SK-N-SH treated with all-trans-retinoic acid at 6 μM for 48 hours (cell line): ENCODE measurements at regions not wholly inside any gene's neighbourhood (a gene's known extent, or its start where the extent isn't known, plus 50 kb on each side); places are given as distances from the start of the nearest gene placed in this dataset.
A peak's percentile ranks its signal among the peaks of the same experiment; 100 is the strongest.

Experiments used
- ATAC-seq: fragments of 200-7000 bp; cut with Tn5 transposase; 3 replicates; pipeline ENCODE4 v1.9.1; 2020; ENCODE audit warnings: mild to moderate bottlenecking, moderate library complexity
- ARNTL ChIP-seq: fragments of 450-650 bp; formaldehyde crosslinking; IDR thresholded peaks from 2 replicates; pipeline ENCODE4 v1.5.0; 2020; ENCODE audit warnings: low read depth, mild to moderate bottlenecking, moderate library complexity, borderline replicate concordance
- BACH2 ChIP-seq: fragments of 250-450 bp; sonication (Bioruptor Pico); IDR thresholded peaks from 2 replicates; pipeline ENCODE4 v1.9.0; 2021; ENCODE audit warnings: mild to moderate bottlenecking, borderline replicate concordance
- CSDC2 ChIP-seq: fragments of 250-450 bp; sonication (Bioruptor Pico); IDR thresholded peaks from 2 replicates; pipeline ENCODE4 v1.5.0; 2020; ENCODE audit warnings: mild to moderate bottlenecking, moderate library complexity
- ESRRG ChIP-seq: fragments of 250-450 bp; sonication (Bioruptor Pico); IDR thresholded peaks from 2 replicates; pipeline ENCODE4 v1.6.1; 2021; ENCODE audit warnings: mild to moderate bottlenecking
- GLIS3 ChIP-seq: fragments of 250-450 bp; sonication (Bioruptor Pico); IDR thresholded peaks from 2 replicates; pipeline ENCODE4 v1.5.0; 2020; ENCODE audit warnings: mild to moderate bottlenecking, moderate library complexity
- ISL1 ChIP-seq: fragments of 250-450 bp; sonication (Bioruptor Pico); IDR thresholded peaks from 2 replicates; pipeline ENCODE4 v2.1.2; 2022; ENCODE audit warnings: mild to moderate bottlenecking, moderate library complexity
- OSR1 ChIP-seq: fragments of 250-450 bp; sonication (Bioruptor Pico); IDR thresholded peaks from 2 replicates; pipeline ENCODE4 v1.8.0; 2022; ENCODE audit warnings: moderate library complexity, mild to moderate bottlenecking, inconsistent platforms
- PATZ1 ChIP-seq: fragments of 250-450 bp; sonication (Bioruptor Pico); IDR thresholded peaks from 2 replicates; pipeline ENCODE4 v1.8.0; 2020; ENCODE audit warnings: mild to moderate bottlenecking, moderate library complexity, borderline replicate concordance
- PPARA ChIP-seq: fragments of 250-450 bp; sonication (Bioruptor Pico); IDR thresholded peaks from 2 replicates; pipeline ENCODE4 v1.5.0; 2020; ENCODE audit warnings: mild to moderate bottlenecking, borderline replicate concordance
- RARB ChIP-seq: fragments of 250-450 bp; sonication (Bioruptor Pico); IDR thresholded peaks from 2 replicates; pipeline ENCODE4 v1.8.0; 2021; ENCODE audit warnings: mild to moderate bottlenecking, moderate library complexity
- SNAI2 ChIP-seq: fragments of 250-450 bp; sonication (Bioruptor Pico); IDR thresholded peaks from 2 replicates; pipeline ENCODE4 v1.5.0; 2020; ENCODE audit warnings: mild to moderate bottlenecking, moderate library complexity
- TCF4 ChIP-seq: fragments of 250-450 bp; sonication (Bioruptor Pico); IDR thresholded peaks from 2 replicates; pipeline ENCODE4 v1.8.0; 2021; ENCODE audit warnings: mild to moderate bottlenecking, moderate library complexity, borderline replicate concordance
- TOX ChIP-seq: fragments of 250-450 bp; sonication (Bioruptor Pico); IDR thresholded peaks from 2 replicates; pipeline ENCODE4 v1.8.0; 2021; ENCODE audit warnings: mild to moderate bottlenecking, moderate library complexity, borderline replicate concordance
- ZC3H10 ChIP-seq: fragments of 250-450 bp; sonication (Bioruptor Pico); IDR thresholded peaks from 2 replicates; pipeline ENCODE4 v1.5.1; 2021; ENCODE audit warnings: mild to moderate bottlenecking, moderate library complexity
- ZFP3 ChIP-seq: fragments of 250-450 bp; sonication (Bioruptor Pico); IDR thresholded peaks from 2 replicates; pipeline ENCODE4 v1.5.0; 2020; ENCODE audit warnings: mild to moderate bottlenecking, moderate library complexity
- ZFP30 ChIP-seq: fragments of 450-650 bp; formaldehyde crosslinking; IDR thresholded peaks from 2 replicates; pipeline ENCODE4 v1.5.0; 2022; ENCODE audit warnings: mild to moderate bottlenecking, moderate library complexity
- ZNF565 ChIP-seq: fragments of 450-650 bp; formaldehyde crosslinking; conservative IDR thresholded peaks from 2 replicates; pipeline ENCODE4 v1.5.0; 2020; ENCODE audit warnings: low read depth, mild to moderate bottlenecking, moderate library complexity
- ZNF70 ChIP-seq: fragments of 450-650 bp; formaldehyde crosslinking; IDR thresholded peaks from 2 replicates; pipeline ENCODE4 v1.5.0; 2020; ENCODE audit warnings: mild to moderate bottlenecking, moderate library complexity
- ZNF8 ChIP-seq: fragments of 450-650 bp; formaldehyde crosslinking; IDR thresholded peaks from 2 replicates; pipeline ENCODE4 v1.5.0; 2020; ENCODE audit warnings: mild to moderate bottlenecking, moderate library complexity
- TF ChIP-seq, protein P1 (sequence below): fragments of 250-450 bp; sonication (Bioruptor Pico); IDR thresholded peaks from 2 replicates; pipeline ENCODE4 v1.5.1; 2021; ENCODE audit warnings: mild to moderate bottlenecking, moderate library complexity
- TF ChIP-seq, protein P2 (sequence below): fragments of 250-450 bp; sonication (Bioruptor Pico); IDR thresholded peaks from 2 replicates; pipeline ENCODE4 v1.5.0; 2020; ENCODE audit warnings: mild to moderate bottlenecking, moderate library complexity
- TF ChIP-seq, protein P3 (sequence below): fragments of 250-450 bp; sonication (Bioruptor Pico); IDR thresholded peaks from 2 replicates; pipeline ENCODE4 v1.5.1; 2020; ENCODE audit warnings: low read depth, mild to moderate bottlenecking, moderate library complexity

DNA sequence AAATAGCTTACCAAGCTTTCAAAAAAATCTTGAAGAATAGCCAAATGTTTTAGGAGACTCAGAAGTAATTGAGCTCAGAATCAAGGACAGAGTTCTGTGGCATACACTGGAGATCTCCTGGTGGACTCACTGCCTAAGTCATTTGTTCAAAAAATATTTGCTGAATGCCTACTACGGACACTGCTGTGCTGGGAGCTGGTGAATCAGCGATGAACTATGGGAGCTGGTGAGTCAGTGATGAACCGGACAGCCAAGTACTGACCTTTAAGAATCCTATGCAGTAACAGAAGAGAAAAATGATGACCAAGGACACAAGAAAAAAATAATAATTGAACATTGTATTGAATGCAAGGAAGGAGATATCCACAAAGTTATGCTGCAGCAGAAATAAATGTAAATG lies 717.9 kb upstream of the CXADR start:
- TF ChIP-seq, protein P1, sequence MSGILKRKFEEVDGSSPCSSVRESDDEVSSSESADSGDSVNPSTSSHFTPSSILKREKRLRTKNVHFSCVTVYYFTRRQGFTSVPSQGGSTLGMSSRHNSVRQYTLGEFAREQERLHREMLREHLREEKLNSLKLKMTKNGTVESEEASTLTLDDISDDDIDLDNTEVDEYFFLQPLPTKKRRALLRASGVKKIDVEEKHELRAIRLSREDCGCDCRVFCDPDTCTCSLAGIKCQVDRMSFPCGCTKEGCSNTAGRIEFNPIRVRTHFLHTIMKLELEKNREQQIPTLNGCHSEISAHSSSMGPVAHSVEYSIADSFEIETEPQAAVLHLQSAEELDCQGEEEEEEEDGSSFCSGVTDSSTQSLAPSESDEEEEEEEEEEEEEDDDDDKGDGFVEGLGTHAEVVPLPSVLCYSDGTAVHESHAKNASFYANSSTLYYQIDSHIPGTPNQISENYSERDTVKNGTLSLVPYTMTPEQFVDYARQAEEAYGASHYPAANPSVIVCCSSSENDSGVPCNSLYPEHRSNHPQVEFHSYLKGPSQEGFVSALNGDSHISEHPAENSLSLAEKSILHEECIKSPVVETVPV (CRISPR knock-in tag) = no peak
- TF ChIP-seq ZNF70 (no peak), ISL1 (CRISPR knock-in tag) (0 out of 2 replicates have a peak, but pooled peaks have one; percentile 11), ZFP3 (CRISPR knock-in tag) (0 out of 2 replicates have a peak, but pooled peaks have one; percentile 52)
- peak; percentile 98 for ATAC-seq

DNA sequence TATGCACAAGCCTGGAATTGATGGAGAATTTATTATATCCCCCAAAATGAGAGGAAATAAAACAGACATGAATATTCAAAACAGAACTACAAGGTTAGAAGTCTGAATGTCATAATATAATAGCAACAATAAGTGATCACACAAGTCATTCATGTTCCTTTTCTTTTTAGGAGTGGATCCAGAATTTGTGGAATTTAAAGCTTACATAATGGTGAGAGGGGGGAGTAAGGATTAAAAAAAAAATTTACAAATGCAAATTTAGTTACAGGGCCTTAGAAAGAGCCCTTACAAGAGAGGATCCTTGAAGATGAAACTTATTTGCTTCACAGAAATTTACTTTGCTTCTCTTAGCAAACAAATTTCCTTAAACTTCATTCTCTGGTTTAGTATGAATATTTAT lies 716.1 kb upstream of the CXADR start:
- TF ChIP-seq ISL1 (CRISPR knock-in tag) (no peak), SNAI2 (CRISPR knock-in tag) (no peak), GLIS3 (CRISPR knock-in tag) (no peak), ZNF8 (CRISPR knock-in tag) (no peak), TOX (CRISPR knock-in tag) (no peak), OSR1 (no peak), PATZ1 (CRISPR knock-in tag) (no peak)
- no peak for ATAC-seq

DNA sequence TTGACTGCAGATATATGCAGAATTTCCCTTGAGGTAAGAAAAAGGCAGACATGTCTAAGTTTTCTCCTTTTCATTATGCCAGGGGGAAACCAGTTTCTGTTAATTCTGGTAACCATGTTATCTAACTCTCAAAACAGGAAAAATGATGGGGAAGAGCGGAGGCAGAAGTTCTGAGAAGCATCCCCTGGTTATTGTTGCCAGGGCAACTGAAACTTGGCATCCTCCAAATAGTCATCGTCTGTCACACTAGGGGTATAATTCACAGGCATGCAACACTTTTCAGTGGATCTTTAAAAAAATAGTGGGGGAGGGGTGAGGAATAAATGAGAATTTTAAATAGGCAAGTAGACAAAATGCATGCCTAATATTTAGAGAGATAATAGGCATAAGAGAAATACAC lies 715.3 kb upstream of the CXADR start:
- ATAC-seq = no peak
- TF ChIP-seq PATZ1 (CRISPR knock-in tag) (no peak), ZC3H10 (CRISPR knock-in tag) (no peak), ZNF70 (no peak), TOX (CRISPR knock-in tag) (no peak), ZNF565 (CRISPR knock-in tag) (no peak), ESRRG (CRISPR knock-in tag) (no peak), ISL1 (CRISPR knock-in tag) (no peak), ZNF8 (CRISPR knock-in tag) (no peak), RARB (CRISPR knock-in tag) (no peak), ZFP30 (no peak), ARNTL (no peak), OSR1 (no peak), BACH2 (CRISPR knock-in tag) (no peak), SNAI2 (CRISPR knock-in tag) (no peak), PPARA (CRISPR knock-in tag) (no peak), CSDC2 (CRISPR knock-in tag) (no peak), TCF4 (CRISPR knock-in tag) (no peak)
- TF ChIP-seq, protein P2, sequence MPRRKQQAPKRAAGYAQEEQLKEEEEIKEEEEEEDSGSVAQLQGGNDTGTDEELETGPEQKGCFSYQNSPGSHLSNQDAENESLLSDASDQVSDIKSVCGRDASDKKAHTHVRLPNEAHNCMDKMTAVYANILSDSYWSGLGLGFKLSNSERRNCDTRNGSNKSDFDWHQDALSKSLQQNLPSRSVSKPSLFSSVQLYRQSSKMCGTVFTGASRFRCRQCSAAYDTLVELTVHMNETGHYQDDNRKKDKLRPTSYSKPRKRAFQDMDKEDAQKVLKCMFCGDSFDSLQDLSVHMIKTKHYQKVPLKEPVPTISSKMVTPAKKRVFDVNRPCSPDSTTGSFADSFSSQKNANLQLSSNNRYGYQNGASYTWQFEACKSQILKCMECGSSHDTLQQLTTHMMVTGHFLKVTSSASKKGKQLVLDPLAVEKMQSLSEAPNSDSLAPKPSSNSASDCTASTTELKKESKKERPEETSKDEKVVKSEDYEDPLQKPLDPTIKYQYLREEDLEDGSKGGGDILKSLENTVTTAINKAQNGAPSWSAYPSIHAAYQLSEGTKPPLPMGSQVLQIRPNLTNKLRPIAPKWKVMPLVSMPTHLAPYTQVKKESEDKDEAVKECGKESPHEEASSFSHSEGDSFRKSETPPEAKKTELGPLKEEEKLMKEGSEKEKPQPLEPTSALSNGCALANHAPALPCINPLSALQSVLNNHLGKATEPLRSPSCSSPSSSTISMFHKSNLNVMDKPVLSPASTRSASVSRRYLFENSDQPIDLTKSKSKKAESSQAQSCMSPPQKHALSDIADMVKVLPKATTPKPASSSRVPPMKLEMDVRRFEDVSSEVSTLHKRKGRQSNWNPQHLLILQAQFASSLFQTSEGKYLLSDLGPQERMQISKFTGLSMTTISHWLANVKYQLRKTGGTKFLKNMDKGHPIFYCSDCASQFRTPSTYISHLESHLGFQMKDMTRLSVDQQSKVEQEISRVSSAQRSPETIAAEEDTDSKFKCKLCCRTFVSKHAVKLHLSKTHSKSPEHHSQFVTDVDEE = no peak
- TF ChIP-seq, protein P3, sequence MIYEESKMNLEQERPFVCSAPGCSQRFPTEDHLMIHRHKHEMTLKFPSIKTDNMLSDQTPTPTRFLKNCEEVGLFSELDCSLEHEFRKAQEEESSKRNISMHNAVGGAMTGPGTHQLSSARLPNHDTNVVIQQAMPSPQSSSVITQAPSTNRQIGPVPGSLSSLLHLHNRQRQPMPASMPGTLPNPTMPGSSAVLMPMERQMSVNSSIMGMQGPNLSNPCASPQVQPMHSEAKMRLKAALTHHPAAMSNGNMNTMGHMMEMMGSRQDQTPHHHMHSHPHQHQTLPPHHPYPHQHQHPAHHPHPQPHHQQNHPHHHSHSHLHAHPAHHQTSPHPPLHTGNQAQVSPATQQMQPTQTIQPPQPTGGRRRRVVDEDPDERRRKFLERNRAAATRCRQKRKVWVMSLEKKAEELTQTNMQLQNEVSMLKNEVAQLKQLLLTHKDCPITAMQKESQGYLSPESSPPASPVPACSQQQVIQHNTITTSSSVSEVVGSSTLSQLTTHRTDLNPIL (CRISPR knock-in tag) = no peak
- TF ChIP-seq, protein P1 (CRISPR knock-in tag) = no peak
